ENCODE measurements at regions not wholly inside any gene's neighbourhood (a gene's known extent, or its start where the extent isn't known, plus 50 kb on each side); places are given as distances from the start of the nearest gene placed in this dataset.
"Not testable (repeated sequence)": the region's sequence is repeated elsewhere in the genome, so short reads cannot be mapped to it uniquely, and the experiment has no call there.

GRCh38 chr1:67482733-67483482 is 52.7 kb upstream of the SERBP1 start:
- no peak for DNase-seq

GRCh38 chr1:67484492-67484891 is 54.3 kb upstream of the SERBP1 start:
- DNase-seq: no peak

- no peak for DNase-seq
These were observed 55.0 kb upstream of the SERBP1 start for GRCh38 chr1:67485046-67485811.

- DNase-seq: peak; percentile 24
These were observed 59.4 kb upstream of the SERBP1 start for GRCh38 chr1:67489643-67490042.

- no peak for DNase-seq
These were observed 61.1 kb upstream of the SERBP1 start for GRCh38 chr1:67491280-67491679.

GRCh38 chr1:67493148-67493547 is 62.9 kb upstream of the SERBP1 start:
- no peak for DNase-seq

- DNase-seq: no peak
These were observed 65.1 kb upstream of the SERBP1 start for GRCh38 chr1:67495327-67495726.

GRCh38 chr1:67496329-67496728 is 66.1 kb upstream of the SERBP1 start:
- DNase-seq: no peak

- DNase-seq: peak; percentile 72
These were observed 70.3 kb upstream of the SERBP1 start for GRCh38 chr1:67500413-67500959.

- no peak for DNase-seq
These were observed 73.8 kb upstream of the SERBP1 start for GRCh38 chr1:67503974-67504373.

GRCh38 chr1:67513392-67514294 is 83.4 kb upstream of the SERBP1 start:
- DNase-seq: not testable (repeated sequence)

- no peak for DNase-seq
These were observed 84.1 kb upstream of the SERBP1 start for GRCh38 chr1:67514300-67514699.

- DNase-seq: no peak
These were observed 84.6 kb upstream of the SERBP1 start for GRCh38 chr1:67514786-67515185.

- DNase-seq: no peak
These were observed 85.3 kb upstream of the SERBP1 start for GRCh38 chr1:67515324-67516080.

GRCh38 chr1:67517046-67517445 is 86.8 kb upstream of the SERBP1 start:
- no peak for DNase-seq

- DNase-seq: no peak
These were observed 91.8 kb upstream of the SERBP1 start for GRCh38 chr1:67522001-67522441.

- no peak for DNase-seq
These were observed 92.6 kb upstream of the SERBP1 start for GRCh38 chr1:67522793-67523192.

GRCh38 chr1:67524143-67525052 is 94.2 kb upstream of the SERBP1 start:
- no peak for DNase-seq

- DNase-seq: no peak
These were observed 95.0 kb upstream of the SERBP1 start for GRCh38 chr1:67525053-67525760.

- DNase-seq: no peak
These were observed 97.9 kb upstream of the SERBP1 start for GRCh38 chr1:67528141-67528540.
